ENCODE measurements at regions not wholly inside any gene's neighbourhood (a gene's known extent, or its start where the extent isn't known, plus 50 kb on each side); places are given as distances from the start of the nearest gene placed in this dataset.

DNA sequence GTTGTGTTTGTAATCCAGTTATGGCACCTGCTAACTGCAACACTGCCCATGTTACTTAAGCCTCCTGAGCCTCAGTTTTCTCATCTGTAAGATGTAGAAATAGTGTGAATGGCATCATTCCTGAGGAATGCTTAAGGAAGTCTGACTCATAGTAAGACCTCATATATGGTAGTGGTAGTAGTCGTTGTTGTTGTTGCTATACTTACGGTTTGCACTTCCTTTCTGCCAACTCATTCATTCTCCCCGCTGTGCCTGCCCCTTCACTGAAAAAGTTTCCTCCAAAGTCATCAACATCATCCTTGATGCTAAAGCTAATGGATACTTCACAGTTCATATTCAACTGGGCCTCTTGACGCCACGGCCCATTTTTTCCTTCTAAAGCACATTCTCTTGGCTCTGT is 54.2 kb upstream of the SPANXN3 start:
- Mint-ChIP-seq H3K27me3 (ENCODE audit: low read depth) (no peaks in the 10 kb centered on the region), H3K36me3 (ENCODE audit: low read depth) (no peaks in the 10 kb centered on the region), H3K4me1 (ENCODE audit: low read depth) (no peaks in the 10 kb centered on the region), H3K27ac (ENCODE audit: unreplicated experiment) (no peak overlapping the region), H3K4me3 (ENCODE audit: unreplicated experiment) (no peak overlapping the region), H3K9me3 (ENCODE audit: low read depth) (peaks cover 35% of the 10 kb centered on the region)
- DNase-seq (ENCODE audit: low spot score), result no peak
- TF ChIP-seq, protein P1, sequence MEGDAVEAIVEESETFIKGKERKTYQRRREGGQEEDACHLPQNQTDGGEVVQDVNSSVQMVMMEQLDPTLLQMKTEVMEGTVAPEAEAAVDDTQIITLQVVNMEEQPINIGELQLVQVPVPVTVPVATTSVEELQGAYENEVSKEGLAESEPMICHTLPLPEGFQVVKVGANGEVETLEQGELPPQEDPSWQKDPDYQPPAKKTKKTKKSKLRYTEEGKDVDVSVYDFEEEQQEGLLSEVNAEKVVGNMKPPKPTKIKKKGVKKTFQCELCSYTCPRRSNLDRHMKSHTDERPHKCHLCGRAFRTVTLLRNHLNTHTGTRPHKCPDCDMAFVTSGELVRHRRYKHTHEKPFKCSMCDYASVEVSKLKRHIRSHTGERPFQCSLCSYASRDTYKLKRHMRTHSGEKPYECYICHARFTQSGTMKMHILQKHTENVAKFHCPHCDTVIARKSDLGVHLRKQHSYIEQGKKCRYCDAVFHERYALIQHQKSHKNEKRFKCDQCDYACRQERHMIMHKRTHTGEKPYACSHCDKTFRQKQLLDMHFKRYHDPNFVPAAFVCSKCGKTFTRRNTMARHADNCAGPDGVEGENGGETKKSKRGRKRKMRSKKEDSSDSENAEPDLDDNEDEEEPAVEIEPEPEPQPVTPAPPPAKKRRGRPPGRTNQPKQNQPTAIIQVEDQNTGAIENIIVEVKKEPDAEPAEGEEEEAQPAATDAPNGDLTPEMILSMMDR (IDR thresholded peaks at IDR 0.05), result no peak

DNA sequence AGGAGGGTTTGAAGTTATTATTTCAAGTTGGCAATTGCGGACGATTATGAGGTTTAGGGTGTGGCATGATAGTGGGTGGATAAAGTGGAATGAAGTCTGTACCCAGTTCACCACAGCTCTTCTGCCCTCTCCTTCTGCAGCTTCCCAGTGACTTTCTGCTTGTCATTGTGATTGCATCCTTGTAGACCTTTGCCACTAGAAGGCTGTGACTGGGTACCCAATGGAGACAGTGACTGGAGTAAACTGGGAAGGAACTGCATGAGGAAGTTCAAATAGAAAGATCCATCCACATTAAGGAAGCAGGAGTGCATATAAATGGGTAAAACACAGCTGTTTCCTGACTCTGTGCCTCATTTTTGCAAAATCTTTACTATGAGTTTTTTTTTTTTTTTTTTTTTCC is 53.5 kb upstream of the SPANXN3 start:
- H3K4me3 Mint-ChIP-seq (ENCODE audit: unreplicated experiment), result no peak overlapping the region
- H3K4me1 Mint-ChIP-seq (ENCODE audit: low read depth), result no peaks in the 10 kb centered on the region
- H3K9me3 Mint-ChIP-seq (ENCODE audit: low read depth), result peaks cover 41% of the 10 kb centered on the region
- no peaks in the 10 kb centered on the region for H3K27me3 Mint-ChIP-seq (ENCODE audit: low read depth)
- H3K27ac Mint-ChIP-seq (ENCODE audit: unreplicated experiment), result no peak overlapping the region
- H3K36me3 Mint-ChIP-seq (ENCODE audit: low read depth), result no peaks in the 10 kb centered on the region
- TF ChIP-seq, protein P1 (IDR thresholded peaks at IDR 0.05), result no peak
- DNase-seq (ENCODE audit: low spot score), result no peak

DNA sequence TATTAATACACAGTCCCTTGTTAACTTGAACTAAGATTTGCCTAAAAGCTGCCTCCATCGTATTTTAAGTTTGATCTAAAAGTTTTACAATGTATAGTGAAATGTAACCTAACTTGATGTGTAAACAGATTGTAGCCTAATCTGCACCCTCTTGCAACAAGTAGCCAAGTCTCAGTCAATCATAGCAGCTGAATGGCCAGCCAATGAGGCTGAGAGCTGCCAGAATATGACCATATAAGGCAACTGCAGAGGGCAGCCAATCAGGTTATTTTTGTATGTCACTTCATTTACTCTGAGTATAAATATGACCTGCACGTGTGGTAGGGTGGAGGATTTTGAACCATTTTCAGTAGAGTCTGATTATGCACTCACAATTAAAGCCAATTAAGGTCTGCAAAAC is 51.2 kb upstream of the SPANXN3 start:
- no peak for DNase-seq (ENCODE audit: low spot score)
- Mint-ChIP-seq H3K27ac (ENCODE audit: unreplicated experiment) (no peak overlapping the region), H3K9me3 (ENCODE audit: low read depth) (peaks cover 61% of the 10 kb centered on the region), H3K4me1 (ENCODE audit: low read depth) (no peaks in the 10 kb centered on the region), H3K4me3 (ENCODE audit: unreplicated experiment) (no peak overlapping the region), H3K27me3 (ENCODE audit: low read depth) (no peaks in the 10 kb centered on the region), H3K36me3 (ENCODE audit: low read depth) (no peaks in the 10 kb centered on the region)
- TF ChIP-seq, protein P1 (IDR thresholded peaks at IDR 0.05), result no peak
